Sigmoid colon (tissue), 4 donors: ENCODE measurements at regions not wholly inside any gene's neighbourhood (a gene's known extent, or its start where the extent isn't known, plus 50 kb on each side); places are given as distances from the start of the nearest gene placed in this dataset.

Experiments
- CTCF ChIP-seq, 4 experiments: fragments of 450-650 bp in 3 of 4; fragments of 200-600 bp in 1 of 4; IDR thresholded peaks; one replicate each; pipeline ENCODE4 v1.5.1; 2016 to 2019; ENCODE audit warnings: antibody characterized with exemption in 4 of 4, mild to moderate bottlenecking in 3 of 4, moderate library complexity in 2 of 4
- EP300 ChIP-seq, 4 donors: sonication (generic); formaldehyde crosslinking; IDR thresholded peaks; one replicate each; pipeline ENCODE4 v1.6.1; 2017; ENCODE audit warnings: antibody characterized with exemption in 4 of 4
- POLR2A ChIP-seq, 2 donors: fragments of 450-650 bp; IDR thresholded peaks; one replicate each; pipeline ENCODE4 v1.6.1; 2016; ENCODE audit warnings: antibody characterized with exemption in 2 of 2, mild to moderate bottlenecking in 2 of 2, moderate library complexity in 2 of 2

GRCh38 chr12:93237235-93237915, 140.3 kb upstream of the NUDT4 start:
- TF ChIP-seq CTCF (IDR thresholded peaks at IDR 0.05) (no peak), POLR2A (IDR thresholded peaks at IDR 0.05) (no peak), EP300 (IDR thresholded peaks at IDR 0.05) (no peak)
